ENCODE measurements at regions not wholly inside any gene's neighbourhood (a gene's known extent, or its start where the extent isn't known, plus 50 kb on each side); places are given as distances from the start of the nearest gene placed in this dataset.

GRCh38 chr21:41110664-41111063 is 57.3 kb upstream of the BACE2 start:
- TF ChIP-seq CTCF (conservative IDR thresholded peaks at IDR 0.05; ENCODE audit: low read depth, low read length) (no peak), MAFK (IDR thresholded peaks at IDR 0.05; ENCODE audit: low read depth, low read length) (no peak), RCOR1 (IDR thresholded peaks at IDR 0.05; ENCODE audit: insufficient replicate concordance, low read length) (no peak), NFE2L2 (IDR thresholded peaks at IDR 0.05; ENCODE audit: low read depth, low read length) (no peak), MAZ (IDR thresholded peaks at IDR 0.05; ENCODE audit: borderline replicate concordance, low read depth, low read length) (no peak), CHD1 (IDR thresholded peaks at IDR 0.05; ENCODE audit: low read depth, low read length) (no peak), CEBPB (IDR thresholded peaks at IDR 0.05; ENCODE audit: low read depth, low read length) (no peak)
- ATAC-seq (ENCODE audit: low read depth): no peak

More at GRCh38 chr21:41110664-41111063, 57.3 kb upstream of the BACE2 start:
- Histone ChIP-seq H3K23ac (ENCODE audit: low read depth, low read length) (no peak overlapping the region), H4K20me1 (ENCODE audit: insufficient read depth, low read length) (no peaks in the 10 kb centered on the region), H2AK5ac (ENCODE audit: low read depth, low read length) (no peak overlapping the region), H2BK5ac (ENCODE audit: low read depth, low read length, poor library complexity, severe bottlenecking) (no peak overlapping the region), H2AFZ (replicated peaks; ENCODE audit: low read length, poor library complexity) (no peak overlapping the region), H3K4me2 (ENCODE audit: low read depth, low read length) (no peak overlapping the region), H2BK20ac (ENCODE audit: low read depth, low read length) (no peak overlapping the region), H3K27me3 (ENCODE audit: control insufficient read depth, insufficient read depth, low read length) (no peaks in the 10 kb centered on the region), H3K9me1 (ENCODE audit: insufficient read depth, low read length) (no peaks in the 10 kb centered on the region), H3K36me3 (ENCODE audit: control insufficient read depth, insufficient read depth, low read length) (no peaks in the 10 kb centered on the region), H2AK9ac (replicated peaks; ENCODE audit: low read depth, low read length, poor library complexity) (no peak overlapping the region), H3K79me1 (ENCODE audit: low read depth in 1 of 2, low read length in 2 of 2) (no peaks in the 10 kb centered on the region), H3K4me3 (ENCODE audit: insufficient read depth, low read depth, low read length) (no peak overlapping the region), H3K56ac (ENCODE audit: extremely low read depth, insufficient read depth, low read length) (no peak overlapping the region), H3K27ac (ENCODE audit: insufficient read depth, low read length) (no peak overlapping the region), H2BK15ac (ENCODE audit: low read depth, low read length) (no peak overlapping the region), H3K4ac (ENCODE audit: low read depth, low read length) (no peak overlapping the region), H3K14ac (replicated peaks; ENCODE audit: low read depth, low read length) (no peak overlapping the region), H3K18ac (ENCODE audit: low read depth, low read length) (no peak overlapping the region), H3K4me1 (ENCODE audit: control insufficient read depth, insufficient read depth, low read length) (no peaks in the 10 kb centered on the region), H4K91ac (ENCODE audit: insufficient read depth, low read depth, low read length) (no peak overlapping the region), H3K9me3 (ENCODE audit: control insufficient read depth, insufficient read depth, low read length) (peaks cover 2% of the 10 kb centered on the region; the same call in 1 of the 2 replicates), H3K9ac (ENCODE audit: low read depth, low read length) (no peak overlapping the region), H2BK120ac (ENCODE audit: low read depth, low read length) (no peak overlapping the region), H4K8ac (ENCODE audit: low read depth in 2 of 2, low read length in 2 of 2) (no peak overlapping the region), H4K5ac (ENCODE audit: low read depth, low read length) (no peak overlapping the region)
- WGBS, 2 experiments (ENCODE audit: extremely low coverage in 2 of 2, insufficient read length in 1 of 2): 64% methylated on average over 4 of the region's 5 CpGs; no CpG with 5 or more reads in 1 of the 2 experiments
- POLR2A ChIA-PET (ENCODE audit: unreplicated experiment): no interaction called here
- in situ Hi-C loops (cut with MboI; ENCODE audit: low sequenced_read_pairs): no loop called here
- intact Hi-C loops (cut with micrococcal nuclease): no loop called here
- no peak for DNase-seq
- CTCF ChIA-PET: no interaction called here
- no TSS peak for BruUV-seq (replicated peaks)
- dilution Hi-C loops (cut with HindIII; ENCODE audit: low sequenced_read_pairs, unreplicated experiment): no loop called here
